Spleen (tissue), 11 donors: ENCODE measurements at regions not wholly inside any gene's neighbourhood (a gene's known extent, or its start where the extent isn't known, plus 50 kb on each side); places are given as distances from the start of the nearest gene placed in this dataset.

Experiments
- DNase-seq: peaks from one replicate; pipeline ENCODE4 v3.0.0-alpha.2; 2020
- H3K27ac ChIP-seq, 8 donors: fragments of 200-600 bp; sonication (generic) in 7 of 8; 1 replicate in 4 of 8; 2 replicates in 4 of 8; pipeline versions ENCODE4 v1.5.0 to v1.8.0; 2016 to 2021; ENCODE audit warnings: inconsistent platforms in 4 of 8, mild to moderate bottlenecking in 4 of 8, moderate library complexity in 1 of 8
- H3K27me3 ChIP-seq, 7 donors: fragments of 200-600 bp; sonication (generic) in 6 of 7; replicated peaks in 1 of 7; 1 replicate in 4 of 7; 2 replicates in 3 of 7; pipeline versions ENCODE4 v1.5.0 to v1.8.0; 2016 to 2021; ENCODE audit warnings: inconsistent platforms in 3 of 7, mild to moderate bottlenecking in 1 of 7
- H3K36me3 ChIP-seq, 6 donors: fragments of 200-600 bp; sonication (generic) in 5 of 6; 1 replicate in 4 of 6; 2 replicates in 2 of 6; pipeline versions ENCODE4 v1.5.0 to v1.8.0; 2016 to 2021; ENCODE audit warnings: inconsistent platforms in 2 of 6
- H3K4me1 ChIP-seq, 6 donors: fragments of 200-600 bp; sonication (generic) in 5 of 6; 1 replicate in 3 of 6; 2 replicates in 3 of 6; pipeline versions ENCODE4 v1.5.0 to v1.8.0; 2016 to 2021; ENCODE audit warnings: inconsistent platforms in 3 of 6
- H3K4me3 ChIP-seq, 8 donors: fragments of 200-600 bp; sonication (generic) in 7 of 8; 1 replicate in 4 of 8; 2 replicates in 4 of 8; pipeline versions ENCODE4 v1.5.0 to v1.8.0; 2016 to 2021; ENCODE audit warnings: inconsistent platforms in 4 of 8, mild to moderate bottlenecking in 4 of 8, moderate library complexity in 2 of 8
- H3K9me3 ChIP-seq, 8 donors: fragments of 200-600 bp; sonication (generic) in 7 of 8; 1 replicate in 4 of 8; 2 replicates in 4 of 8; pipeline versions ENCODE4 v1.5.0 to v1.8.0; 2016 to 2021; ENCODE audit warnings: inconsistent platforms in 4 of 8
- CTCF ChIP-seq, 11 experiments: fragments of 200-600 bp in 7 of 11; fragments of 450-650 bp in 4 of 11; sonication (generic) in 4 of 11; IDR thresholded peaks in 8 of 11; conservative IDR thresholded peaks in 3 of 11; 1 replicate in 7 of 11; 2 replicates in 4 of 11; pipeline versions ENCODE4 v1.4.0 to v1.8.0; 2016 to 2021; ENCODE audit warnings: antibody characterized with exemption in 11 of 11, inconsistent platforms in 4 of 11, mild to moderate bottlenecking in 1 of 11
- POLR2A ChIP-seq, 3 donors: fragments of 450-650 bp; IDR thresholded peaks; one replicate each; pipeline ENCODE4 v1.5.1; 2017; ENCODE audit warnings: antibody characterized with exemption in 3 of 3, mild to moderate bottlenecking in 1 of 3
- POLR2AphosphoS5 ChIP-seq, 3 donors: sonication (generic); formaldehyde crosslinking; IDR thresholded peaks; one replicate each; pipeline ENCODE4 v1.5.1; 2017; ENCODE audit warnings: antibody characterized with exemption in 3 of 3
- WGBS, 5 donors: extraction: QIAGEN DNeasy Blood & Tissue Kit in 3 of 5; methylation state at CpG; one replicate each; pipeline versions ENCODE4 v1.1.5 to v1.1.7; 2013 to 2018; 5-methylcytosine and 5-hydroxymethylcytosine counted together
- intact Hi-C: fragments of 100-400 bp; cut with DNase I; formaldehyde crosslinking; loops from one replicate; pipeline ENCODE4 v1.15.0; 2023; ENCODE audit warnings: low total_unique reads
- donor health status: healthy with polysubstance abuse.
- donor health status: DM: no; HTN: no; CAD: no; lungs with moderate emphysema.
- donor health status: DM: no; HTN: no; CAD: no.
- donor health status: Bipolar disorder and iron deficiency.
- donor health status: healthy.
- donor health status: DM: no; HTN: no; CAD: no.
- donor health status: DM: yes; HTN: yes; CAD: no.

GRCh38 chr2:120617055-120617454, 118.6 kb upstream of the GLI2 start:
- Histone ChIP-seq H3K4me1 (no peaks in the 10 kb centered on the region), H3K36me3 (no peaks in the 10 kb centered on the region), H3K4me3 (no peak overlapping the region), H3K27me3 (peaks cover 0 to 31% (median 0%) of the 10 kb centered on the region in 7 donors), H3K27ac (no peak overlapping the region), H3K9me3 (no peaks in the 10 kb centered on the region)
- WGBS, 5 donors: 69 to 80% (median 74%) methylated on average over 5 of the region's 5 CpGs
- TF ChIP-seq CTCF (IDR thresholded peaks at IDR 0.05 in 8 of 11, conservative IDR thresholded peaks at IDR 0.05 in 3 of 11): no peak
- no peak for TF ChIP-seq POLR2AphosphoS5 (IDR thresholded peaks at IDR 0.05)
- TF ChIP-seq POLR2A (IDR thresholded peaks at IDR 0.05): no peak
- peak; percentile 36 for DNase-seq
- intact Hi-C loops: no loop called here

GRCh38 chr2:120618830-120619229, 116.8 kb upstream of the GLI2 start:
- Histone ChIP-seq H3K4me3 (no peak overlapping the region), H3K4me1 (no peaks in the 10 kb centered on the region), H3K36me3 (no peaks in the 10 kb centered on the region), H3K27ac (no peak overlapping the region), H3K27me3 (peaks cover 0 to 13% (median 0%) of the 10 kb centered on the region in 7 donors), H3K9me3 (peaks cover 0 to 7% (median 0%) of the 10 kb centered on the region in 8 donors)
- DNase-seq: no peak
- intact Hi-C loops: no loop called here
- 90 to 99% (median 94%) methylated on average over 3 of the region's 3 CpGs for WGBS, 5 donors
- TF ChIP-seq POLR2AphosphoS5 (IDR thresholded peaks at IDR 0.05): no peak
- no peak for TF ChIP-seq CTCF (IDR thresholded peaks at IDR 0.05 in 8 of 11, conservative IDR thresholded peaks at IDR 0.05 in 3 of 11)
- no peak for TF ChIP-seq POLR2A (IDR thresholded peaks at IDR 0.05)

- H3K36me3 ChIP-seq: no peaks in the 10 kb centered on the region
- TF ChIP-seq POLR2A (IDR thresholded peaks at IDR 0.05) (no peak), CTCF (IDR thresholded peaks at IDR 0.05 in 8 of 11, conservative IDR thresholded peaks at IDR 0.05 in 3 of 11) (no peak), POLR2AphosphoS5 (IDR thresholded peaks at IDR 0.05) (no peak)
- H3K9me3 ChIP-seq: peaks cover 0 to 7% (median 0%) of the 10 kb centered on the region in 8 donors
- DNase-seq: peak; percentile 13
- no peaks in the 10 kb centered on the region for H3K4me1 ChIP-seq
- H3K27ac ChIP-seq: no peak overlapping the region
- WGBS, 5 donors: 91 to 93% (median 92%) methylated on average over 4 of the region's 4 CpGs
- peaks cover 0 to 8% (median 0%) of the 10 kb centered on the region in 7 donors for H3K27me3 ChIP-seq
- intact Hi-C loops: no loop called here
- no peak overlapping the region for H3K4me3 ChIP-seq
Measured at GRCh38 chr2:120619579-120619978, 116.1 kb upstream of the GLI2 start.

GRCh38 chr2:120620025-120620793, 115.5 kb upstream of the GLI2 start:
- Histone ChIP-seq H3K27me3 (peaks cover 0 to 8% (median 0%) of the 10 kb centered on the region in 7 donors), H3K27ac (no peak overlapping the region), H3K36me3 (no peaks in the 10 kb centered on the region), H3K9me3 (peaks cover 0 to 7% (median 0%) of the 10 kb centered on the region in 8 donors), H3K4me3 (no peak overlapping the region), H3K4me1 (no peaks in the 10 kb centered on the region)
- TF ChIP-seq CTCF (IDR thresholded peaks at IDR 0.05 in 8 of 11, conservative IDR thresholded peaks at IDR 0.05 in 3 of 11) (no peak), POLR2A (IDR thresholded peaks at IDR 0.05) (no peak), POLR2AphosphoS5 (IDR thresholded peaks at IDR 0.05) (no peak)
- intact Hi-C loops: no loop called here
- DNase-seq: no peak
- 83 to 94% (median 89%) methylated on average over 4 of the region's 4 CpGs for WGBS, 5 donors
